Caco-2 (cell line): ENCODE measurements at regions not wholly inside any gene's neighbourhood (a gene's known extent, or its start where the extent isn't known, plus 50 kb on each side); places are given as distances from the start of the nearest gene placed in this dataset.

ENCODE experiments used
- BruUV-seq: library from RNA; stranded (reverse); fragments of 400-500 nt; replicated peaks from 2 replicates; lab custom pipeline; 2021; lab: Mats Ljungman, UMichigan
- CTCF ChIA-PET: fragments of 300-600 bp; sonication (Branson Sonifier 250); formaldehyde crosslinking; loops from one replicate; lab custom pipeline; 2022; ENCODE audit warnings: antibody characterized with exemption; lab: Charles Lee
- POLR2A ChIA-PET: fragments of 300-600 bp; sonication (Branson Sonifier 250); formaldehyde crosslinking; loops from one replicate; lab custom pipeline; 2022; ENCODE audit warnings: antibody characterized with exemption; lab: Charles Lee
- DNase-seq, 2 experiments: peaks; one replicate each; pipeline versions ENCODE4 v3.0.0 to v3.0.0-alpha.2; 2020 to 2022
- H3K27me3 ChIP-seq: replicated peaks from 2 replicates; pipeline ENCODE4 v1.6.0; 2011; ENCODE audit warnings: low read length; ENCODE audit not compliant: control insufficient read depth, insufficient read depth
- H3K36me3 ChIP-seq: 2 replicates; pipeline ENCODE4 v1.5.1; 2011; ENCODE audit warnings: low read length; ENCODE audit not compliant: control insufficient read depth, insufficient read depth
- H3K4me1 ChIP-seq: fragments of 250-450 bp; sonication (Bioruptor Pico); 2 replicates; pipeline ENCODE4 v1.5.1; 2020; ENCODE audit warnings: mild to moderate bottlenecking
- H3K4me3 ChIP-seq: 2 replicates; pipeline ENCODE4 v1.5.1; 2011; ENCODE audit warnings: low read depth, mild to moderate bottlenecking, control low read depth, low read length
- H3K9me3 ChIP-seq: fragments of 250-450 bp; sonication (Bioruptor Pico); 2 replicates; pipeline ENCODE4 v1.5.1; 2020; ENCODE audit warnings: mild to moderate bottlenecking, moderate library complexity
- H3K27ac Mint-ChIP-seq: one replicate; pipeline ENCODE4 v1.8.0; 2022; ENCODE audit warnings: mixed read lengths; ENCODE audit not compliant: unreplicated experiment
- H3K27me3 Mint-ChIP-seq: one replicate; pipeline ENCODE4 v1.8.0; 2022; ENCODE audit warnings: mixed read lengths; ENCODE audit not compliant: insufficient read depth, unreplicated experiment
- H3K36me3 Mint-ChIP-seq: one replicate; pipeline ENCODE4 v1.8.0; 2022; ENCODE audit warnings: mild to moderate bottlenecking, mixed read lengths; ENCODE audit not compliant: insufficient read depth, unreplicated experiment
- H3K4me1 Mint-ChIP-seq: one replicate; pipeline ENCODE4 v1.8.0; 2022; ENCODE audit warnings: low read depth, mixed read lengths; ENCODE audit not compliant: unreplicated experiment
- H3K4me3 Mint-ChIP-seq: one replicate; pipeline ENCODE4 v1.8.0; 2022; ENCODE audit warnings: mild to moderate bottlenecking, moderate library complexity, mixed read lengths; ENCODE audit not compliant: unreplicated experiment
- H3K9me3 Mint-ChIP-seq: one replicate; pipeline ENCODE4 v1.8.0; 2022; ENCODE audit warnings: mixed read lengths; ENCODE audit not compliant: unreplicated experiment
- CTCF ChIP-seq, 2 experiments: fragments of 200-600 bp in 1 of 2; IDR thresholded peaks; 1 replicate in 1 of 2; 2 replicates in 1 of 2; pipeline versions ENCODE4 v1.5.1 to v1.8.0; 2011 to 2022; ENCODE audit warnings: antibody characterized with exemption in 1 of 2, control low read depth in 1 of 2, inconsistent platforms in 1 of 2, low read depth in 1 of 2, low read length in 1 of 2, mild to moderate bottlenecking in 1 of 2, moderate library complexity in 1 of 2; ENCODE audit not compliant: insufficient read depth in 1 of 2, severe bottlenecking in 1 of 2, unreplicated experiment in 1 of 2
- intact Hi-C: fragments of 100-400 bp; cut with micrococcal nuclease; formaldehyde crosslinking; loops from one replicate; pipeline ENCODE4 v1.10.0; 2022; ENCODE audit not compliant: unreplicated experiment

GRCh38 chr16:85259115-85259831 is 147.0 kb upstream of the CIBAR2 start:
- intact Hi-C loops = no loop called here
- no peaks in the 10 kb centered on the region for H3K9me3 Mint-ChIP-seq
- H3K4me3 Mint-ChIP-seq = no peak overlapping the region
- H3K4me1 ChIP-seq = no peaks in the 10 kb centered on the region
- no peaks in the 10 kb centered on the region for H3K36me3 ChIP-seq
- H3K27ac Mint-ChIP-seq = no peak overlapping the region
- no TSS peak for BruUV-seq
- no peaks in the 10 kb centered on the region for H3K27me3 ChIP-seq
- ChIA-PET POLR2A (no interaction called here), CTCF (interaction anchor here (0.6 to 0.7 kb wide), 2 partner anchors 137 to 684 kb away, joined by 3 read pairs; no protein-coding TSS in a partner anchor)
- no peaks in the 10 kb centered on the region for H3K36me3 Mint-ChIP-seq
- H3K9me3 ChIP-seq = no peaks in the 10 kb centered on the region
- H3K4me3 ChIP-seq = no peak overlapping the region
- no peak for TF ChIP-seq CTCF (IDR thresholded peaks at IDR 0.05; ENCODE audit: insufficient read depth in 1 of 2, low read depth in 1 of 2, low read length in 1 of 2, severe bottlenecking in 1 of 2, unreplicated experiment in 1 of 2)
- DNase-seq = no peak
- no peaks in the 10 kb centered on the region for H3K27me3 Mint-ChIP-seq
- H3K4me1 Mint-ChIP-seq = no peaks in the 10 kb centered on the region

- no peak for DNase-seq
- no peak overlapping the region for H3K4me3 ChIP-seq
- H3K27me3 ChIP-seq = no peaks in the 10 kb centered on the region
- Mint-ChIP-seq H3K36me3 (no peaks in the 10 kb centered on the region), H3K4me1 (no peaks in the 10 kb centered on the region), H3K27me3 (no peaks in the 10 kb centered on the region), H3K27ac (no peak overlapping the region), H3K4me3 (no peak overlapping the region), H3K9me3 (no peaks in the 10 kb centered on the region)
- no peaks in the 10 kb centered on the region for H3K9me3 ChIP-seq
- intact Hi-C loops = no loop called here
- H3K36me3 ChIP-seq = no peaks in the 10 kb centered on the region
- ChIA-PET POLR2A (no interaction called here), CTCF (interaction anchor here (0.6 to 0.7 kb wide), 2 partner anchors 137 to 683 kb away, joined by 3 read pairs; no protein-coding TSS in a partner anchor)
- no TSS peak for BruUV-seq
- TF ChIP-seq CTCF (IDR thresholded peaks at IDR 0.05; ENCODE audit: insufficient read depth in 1 of 2, low read depth in 1 of 2, low read length in 1 of 2, severe bottlenecking in 1 of 2, unreplicated experiment in 1 of 2) = no peak
- no peaks in the 10 kb centered on the region for H3K4me1 ChIP-seq
Observed at GRCh38 chr16:85259832-85260167, 147.5 kb upstream of the CIBAR2 start.

DNA sequence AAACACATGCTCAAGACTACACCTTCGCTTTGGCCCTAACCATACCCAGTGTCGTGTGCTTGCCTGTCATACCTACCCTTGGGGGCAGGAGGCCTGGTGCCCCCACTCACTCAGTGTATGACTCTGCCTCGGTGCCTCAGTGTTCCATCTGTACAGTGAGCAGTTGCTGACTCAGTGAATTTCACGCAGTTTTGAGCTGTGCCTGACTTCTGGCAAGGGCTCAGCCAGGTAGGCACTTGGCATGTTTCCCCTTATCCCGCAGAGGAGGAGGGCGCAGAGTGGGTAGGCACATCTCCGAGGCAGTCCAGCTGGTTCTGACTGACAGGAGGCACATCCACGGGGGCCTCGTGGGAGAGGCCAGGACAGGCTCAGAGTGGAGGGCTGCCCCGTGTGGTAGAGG is 148.9 kb upstream of the CIBAR2 start:
- no peaks in the 10 kb centered on the region for H3K9me3 Mint-ChIP-seq
- POLR2A ChIA-PET = no interaction called here
- Histone ChIP-seq H3K4me3 (no peak overlapping the region), H3K36me3 (no peaks in the 10 kb centered on the region), H3K9me3 (no peaks in the 10 kb centered on the region), H3K4me1 (no peaks in the 10 kb centered on the region), H3K27me3 (no peaks in the 10 kb centered on the region)
- no TSS peak for BruUV-seq
- no peak for TF ChIP-seq CTCF (IDR thresholded peaks at IDR 0.05; ENCODE audit: insufficient read depth in 1 of 2, low read depth in 1 of 2, low read length in 1 of 2, severe bottlenecking in 1 of 2, unreplicated experiment in 1 of 2)
- no peaks in the 10 kb centered on the region for H3K4me1 Mint-ChIP-seq
- no peaks in the 10 kb centered on the region for H3K36me3 Mint-ChIP-seq
- no peak overlapping the region for H3K4me3 Mint-ChIP-seq
- intact Hi-C loops = no loop called here
- no peak for DNase-seq
- CTCF ChIA-PET = no interaction called here
- no peaks in the 10 kb centered on the region for H3K27me3 Mint-ChIP-seq
- no peak overlapping the region for H3K27ac Mint-ChIP-seq
